ENCODE measurements at regions not wholly inside any gene's neighbourhood (a gene's known extent, or its start where the extent isn't known, plus 50 kb on each side); places are given as distances from the start of the nearest gene placed in this dataset.

DNA sequence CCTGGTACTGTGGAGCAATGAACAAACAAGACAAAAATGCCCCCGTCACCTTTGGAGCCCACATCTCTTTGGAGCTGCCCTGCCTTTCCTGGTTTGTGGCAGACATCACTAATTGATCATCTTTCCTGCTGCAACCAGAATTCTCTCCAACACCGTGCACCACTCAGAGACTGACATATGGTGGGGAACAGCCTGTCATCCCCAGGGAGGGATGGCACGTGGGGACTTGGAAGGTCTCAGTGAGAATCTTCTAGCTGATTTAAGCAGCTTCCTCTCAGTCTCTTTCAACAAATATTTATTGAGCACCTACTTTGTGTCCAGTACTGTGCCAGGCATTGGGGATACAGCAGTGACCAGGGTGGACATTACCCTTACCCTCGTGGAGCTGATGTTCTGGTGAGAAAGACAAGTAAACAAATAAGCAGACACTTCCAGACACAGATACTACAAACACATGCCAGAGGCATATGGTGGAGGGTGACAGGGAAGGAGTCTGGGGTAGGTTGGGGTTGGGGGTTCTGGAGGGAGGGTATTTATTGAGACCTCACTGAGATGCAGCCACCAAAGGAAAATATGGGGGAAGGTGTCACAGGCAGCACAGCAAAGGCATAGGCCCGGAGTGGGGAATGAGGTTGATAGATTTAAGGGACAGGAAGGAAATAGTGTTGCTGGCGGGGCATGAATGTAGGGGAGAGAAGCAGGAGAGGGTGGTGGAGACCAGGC, 82.3 kb downstream of the CEBPB start:
- H3K27ac ChIP-seq (ENCODE audit: insufficient read depth, low read depth, low read length): no peak overlapping the region
- H3K9ac ChIP-seq (replicated peaks; ENCODE audit: extremely low read depth, insufficient read depth, low read length): no peak overlapping the region
- dilution Hi-C loops (cut with MboI; ENCODE audit: extremely low pct_ligation_motif_present, low sequenced_read_pairs): no loop called here
- POLR2A ChIA-PET: interaction anchor here (0.6 kb wide), 1 partner anchor 62 kb away, joined by 3 read pairs; no protein-coding TSS in a partner anchor
- no peak overlapping the region for H3K4me2 ChIP-seq (ENCODE audit: insufficient read depth, low read length)
- no peaks in the 10 kb centered on the region for H3K36me3 ChIP-seq (ENCODE audit: control insufficient read depth in 2 of 2, extremely low read depth in 1 of 2, insufficient read depth in 2 of 2, low read length in 2 of 2)
- FAIRE-seq: no peak
- no peaks in the 10 kb centered on the region for H3K9me1 ChIP-seq (replicated peaks; ENCODE audit: control insufficient read depth, extremely low read depth, insufficient read depth, low read length)
- CTCF ChIA-PET: no interaction called here
- intact Hi-C loops (cut with micrococcal nuclease): no loop called here
- peaks cover 0 to 2% of the 10 kb centered on the region in 2 experiments for H3K27me3 ChIP-seq (ENCODE audit: control insufficient read depth in 2 of 2, insufficient read depth in 2 of 2, low read length in 2 of 2)
- BruUV-seq (replicated peaks): no TSS peak
- TF ChIP-seq GATA2 (IDR thresholded peaks at IDR 0.05; ENCODE audit: insufficient read depth, insufficient read length, low read depth, low read length): no peak
- TF ChIP-seq, protein P1, sequence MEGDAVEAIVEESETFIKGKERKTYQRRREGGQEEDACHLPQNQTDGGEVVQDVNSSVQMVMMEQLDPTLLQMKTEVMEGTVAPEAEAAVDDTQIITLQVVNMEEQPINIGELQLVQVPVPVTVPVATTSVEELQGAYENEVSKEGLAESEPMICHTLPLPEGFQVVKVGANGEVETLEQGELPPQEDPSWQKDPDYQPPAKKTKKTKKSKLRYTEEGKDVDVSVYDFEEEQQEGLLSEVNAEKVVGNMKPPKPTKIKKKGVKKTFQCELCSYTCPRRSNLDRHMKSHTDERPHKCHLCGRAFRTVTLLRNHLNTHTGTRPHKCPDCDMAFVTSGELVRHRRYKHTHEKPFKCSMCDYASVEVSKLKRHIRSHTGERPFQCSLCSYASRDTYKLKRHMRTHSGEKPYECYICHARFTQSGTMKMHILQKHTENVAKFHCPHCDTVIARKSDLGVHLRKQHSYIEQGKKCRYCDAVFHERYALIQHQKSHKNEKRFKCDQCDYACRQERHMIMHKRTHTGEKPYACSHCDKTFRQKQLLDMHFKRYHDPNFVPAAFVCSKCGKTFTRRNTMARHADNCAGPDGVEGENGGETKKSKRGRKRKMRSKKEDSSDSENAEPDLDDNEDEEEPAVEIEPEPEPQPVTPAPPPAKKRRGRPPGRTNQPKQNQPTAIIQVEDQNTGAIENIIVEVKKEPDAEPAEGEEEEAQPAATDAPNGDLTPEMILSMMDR (IDR thresholded peaks at IDR 0.05; ENCODE audit: extremely low read depth in 1 of 2, insufficient read depth in 1 of 2, low read depth in 1 of 2, low read length in 2 of 2): no peak
- no peak for TF ChIP-seq JUN (IDR thresholded peaks at IDR 0.05; ENCODE audit: borderline replicate concordance, insufficient read depth, insufficient read length, low read depth)
- TF ChIP-seq, protein P2, sequence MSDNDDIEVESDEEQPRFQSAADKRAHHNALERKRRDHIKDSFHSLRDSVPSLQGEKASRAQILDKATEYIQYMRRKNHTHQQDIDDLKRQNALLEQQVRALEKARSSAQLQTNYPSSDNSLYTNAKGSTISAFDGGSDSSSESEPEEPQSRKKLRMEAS (IDR thresholded peaks at IDR 0.05; ENCODE audit: insufficient read depth, insufficient read length): no peak
- no peak for TF ChIP-seq POLR2A (IDR thresholded peaks at IDR 0.05; ENCODE audit: low read depth, low read length)
- TF ChIP-seq FOS (IDR thresholded peaks at IDR 0.05; ENCODE audit: borderline replicate concordance, insufficient read depth, low read length): no peak
- H4K20me1 ChIP-seq (replicated peaks; ENCODE audit: control insufficient read depth, extremely low read depth, insufficient read depth, low read length): no peaks in the 10 kb centered on the region
- H3K4me3 ChIP-seq (replicated peaks in 1 of 3; ENCODE audit: insufficient read depth in 1 of 3, low read depth in 1 of 3, low read length in 3 of 3): no peak overlapping the region
- H3K79me2 ChIP-seq (ENCODE audit: control insufficient read depth, insufficient read depth, low read length): no peaks in the 10 kb centered on the region
- no peaks in the 10 kb centered on the region for H3K9me3 ChIP-seq (replicated peaks; ENCODE audit: control insufficient read depth, insufficient read depth, low read length)
- DNase-seq (ENCODE audit: low read depth, low spot score): no peak
- no peak overlapping the region for H2AFZ ChIP-seq (ENCODE audit: low read depth, low read length)
- no peaks in the 10 kb centered on the region for H3K4me1 ChIP-seq (ENCODE audit: control insufficient read depth, extremely low read depth, insufficient read depth, low read length)

All from endothelial cell of umbilical vein (primary cell).